Right atrium auricular region (tissue), 2 donors: ENCODE measurements at regions not wholly inside any gene's neighbourhood (a gene's known extent, or its start where the extent isn't known, plus 50 kb on each side); places are given as distances from the start of the nearest gene placed in this dataset.

Experiments
- DNase-seq: peaks from one replicate; pipeline ENCODE4 v3.0.0-alpha.2; 2019; ENCODE audit warnings: low spot score
- H3K27ac ChIP-seq, 2 donors: fragments of 200-600 bp; sonication (generic); 1 replicate in 1 of 2; 2 replicates in 1 of 2; pipeline ENCODE4 v1.5.1; 2016 to 2019
- H3K27me3 ChIP-seq, 2 donors: fragments of 200-600 bp; sonication (generic); one replicate each; pipeline versions ENCODE4 v1.5.1 to v1.6.0; 2017 to 2019
- H3K36me3 ChIP-seq: fragments of 200-600 bp; sonication (generic); one replicate; pipeline ENCODE4 v1.5.1; 2016
- H3K4me1 ChIP-seq, 2 donors: fragments of 200-600 bp; sonication (generic); one replicate each; pipeline versions ENCODE4 v1.5.1 to v1.6.0; 2017 to 2019
- H3K4me3 ChIP-seq, 2 donors: fragments of 200-600 bp; sonication (generic); 1 replicate in 1 of 2; 2 replicates in 1 of 2; pipeline ENCODE4 v1.5.1; 2017 to 2019; ENCODE audit warnings: mild to moderate bottlenecking in 1 of 2, moderate library complexity in 1 of 2
- H3K9me3 ChIP-seq, 2 donors: fragments of 200-600 bp; sonication (generic); one replicate each; pipeline ENCODE4 v1.5.1; 2019
- TF ChIP-seq, protein P1 (sequence below), 2 donors: fragments of 200-600 bp; sonication (generic); IDR thresholded peaks; one replicate each; pipeline ENCODE4 v1.5.1; 2019; ENCODE audit warnings: antibody characterized with exemption in 2 of 2

DNA sequence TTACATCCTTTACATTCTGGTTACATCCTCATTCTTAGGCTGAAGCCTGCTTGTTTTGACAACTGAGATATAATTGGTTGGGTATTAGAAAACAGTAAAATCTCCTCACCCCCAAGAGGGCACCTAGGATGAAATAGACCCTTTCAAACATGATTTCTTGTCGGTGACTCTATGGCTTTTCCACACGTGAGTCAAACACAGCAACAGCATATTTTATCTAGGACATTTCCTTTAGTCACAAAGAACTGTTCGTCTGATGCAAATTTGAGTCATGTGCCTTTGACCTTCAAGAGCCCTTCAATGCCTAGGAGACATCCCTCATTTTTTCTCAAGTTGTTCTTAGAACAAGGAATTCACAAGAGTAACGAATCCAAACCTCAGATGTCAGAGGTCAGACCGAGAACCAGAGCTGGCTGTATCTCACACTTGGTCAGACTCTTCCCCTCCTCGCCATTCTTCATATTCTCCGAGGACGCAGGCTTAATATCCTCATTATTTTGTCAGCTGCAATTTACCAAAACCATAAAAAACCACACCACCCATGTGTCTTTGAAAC, 60.5 kb upstream of the ALKAL2 start:
- Histone ChIP-seq H3K4me1 (no peaks in the 10 kb centered on the region), H3K27me3 (no peaks in the 10 kb centered on the region), H3K27ac (no peak overlapping the region), H3K9me3 (no peaks in the 10 kb centered on the region), H3K4me3 (no peak overlapping the region), H3K36me3 (no peaks in the 10 kb centered on the region)
- no peak for DNase-seq
- TF ChIP-seq, protein P1, sequence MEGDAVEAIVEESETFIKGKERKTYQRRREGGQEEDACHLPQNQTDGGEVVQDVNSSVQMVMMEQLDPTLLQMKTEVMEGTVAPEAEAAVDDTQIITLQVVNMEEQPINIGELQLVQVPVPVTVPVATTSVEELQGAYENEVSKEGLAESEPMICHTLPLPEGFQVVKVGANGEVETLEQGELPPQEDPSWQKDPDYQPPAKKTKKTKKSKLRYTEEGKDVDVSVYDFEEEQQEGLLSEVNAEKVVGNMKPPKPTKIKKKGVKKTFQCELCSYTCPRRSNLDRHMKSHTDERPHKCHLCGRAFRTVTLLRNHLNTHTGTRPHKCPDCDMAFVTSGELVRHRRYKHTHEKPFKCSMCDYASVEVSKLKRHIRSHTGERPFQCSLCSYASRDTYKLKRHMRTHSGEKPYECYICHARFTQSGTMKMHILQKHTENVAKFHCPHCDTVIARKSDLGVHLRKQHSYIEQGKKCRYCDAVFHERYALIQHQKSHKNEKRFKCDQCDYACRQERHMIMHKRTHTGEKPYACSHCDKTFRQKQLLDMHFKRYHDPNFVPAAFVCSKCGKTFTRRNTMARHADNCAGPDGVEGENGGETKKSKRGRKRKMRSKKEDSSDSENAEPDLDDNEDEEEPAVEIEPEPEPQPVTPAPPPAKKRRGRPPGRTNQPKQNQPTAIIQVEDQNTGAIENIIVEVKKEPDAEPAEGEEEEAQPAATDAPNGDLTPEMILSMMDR (IDR thresholded peaks at IDR 0.05), result no peak

DNA sequence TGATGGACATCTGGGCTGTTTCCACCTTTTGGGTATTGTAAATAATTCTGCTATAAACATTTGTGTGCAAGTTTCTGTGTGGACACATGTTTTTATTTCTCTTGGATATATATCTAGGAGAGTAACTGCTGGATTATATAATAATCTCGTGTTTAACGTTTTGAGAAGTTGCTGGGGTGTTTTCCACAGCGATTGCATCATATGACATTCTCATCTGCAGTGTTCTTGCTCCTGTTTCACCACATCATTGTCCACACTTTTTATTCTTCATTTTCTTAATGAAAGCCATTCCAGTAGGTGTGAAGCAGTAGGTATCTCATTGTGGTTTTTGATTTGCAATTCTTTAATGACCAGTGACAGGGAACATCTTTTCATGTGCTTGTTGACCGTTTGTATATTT, 56.9 kb upstream of the ALKAL2 start:
- no peaks in the 10 kb centered on the region for H3K4me1 ChIP-seq
- H3K4me3 ChIP-seq, result no peak overlapping the region
- DNase-seq, result no peak
- H3K27ac ChIP-seq, result no peak overlapping the region
- TF ChIP-seq, protein P1 (IDR thresholded peaks at IDR 0.05), result no peak
- H3K9me3 ChIP-seq, result no peaks in the 10 kb centered on the region
- H3K36me3 ChIP-seq, result no peaks in the 10 kb centered on the region
- no peaks in the 10 kb centered on the region for H3K27me3 ChIP-seq

DNA sequence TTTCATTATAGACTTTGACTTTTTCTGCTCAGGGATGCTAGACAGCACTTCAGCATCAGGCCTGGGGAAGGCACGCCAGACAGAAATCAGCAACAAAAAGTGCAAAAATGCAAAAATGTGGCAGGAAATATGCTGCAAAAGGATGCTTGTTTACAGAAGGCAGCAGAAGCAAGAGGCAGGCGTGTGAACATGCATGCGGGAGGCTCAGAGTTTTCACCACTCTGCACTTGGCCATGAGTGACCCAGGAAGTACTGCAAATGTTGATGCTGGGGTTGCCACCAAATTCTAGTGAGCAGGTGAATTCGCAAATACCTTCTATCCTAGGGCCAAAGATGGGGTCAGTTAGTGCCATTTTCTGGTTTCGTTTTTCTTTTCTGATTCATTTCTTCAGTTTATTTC, 55.5 kb upstream of the ALKAL2 start:
- Histone ChIP-seq H3K27ac (no peak overlapping the region), H3K4me3 (no peak overlapping the region), H3K9me3 (peaks cover 0 to 8% of the 10 kb centered on the region in 2 donors), H3K4me1 (no peaks in the 10 kb centered on the region), H3K27me3 (no peaks in the 10 kb centered on the region), H3K36me3 (no peaks in the 10 kb centered on the region)
- TF ChIP-seq, protein P1 (IDR thresholded peaks at IDR 0.05), result no peak
- DNase-seq, result no peak

DNA sequence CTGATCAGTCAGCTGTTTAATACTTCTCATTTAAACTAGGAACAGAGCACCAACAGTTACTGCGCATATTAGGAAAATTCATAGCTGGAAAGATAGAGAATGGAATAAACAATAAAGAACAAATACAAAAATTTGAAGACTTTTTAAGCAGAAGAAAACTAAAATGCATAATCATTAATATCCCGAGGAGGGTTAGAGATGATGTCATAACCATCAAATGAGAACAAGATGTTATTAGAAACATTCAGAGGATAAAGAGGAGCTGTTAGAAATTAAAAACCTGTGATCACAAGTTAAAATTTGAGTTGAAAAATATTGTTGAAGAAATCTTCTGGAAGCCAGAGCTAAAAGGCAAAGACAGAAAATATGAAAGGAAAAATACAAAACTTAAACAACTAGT, 54.0 kb upstream of the ALKAL2 start:
- H3K9me3 ChIP-seq, result peaks cover 0 to 20% of the 10 kb centered on the region in 2 donors
- no peaks in the 10 kb centered on the region for H3K27me3 ChIP-seq
- no peaks in the 10 kb centered on the region for H3K36me3 ChIP-seq
- TF ChIP-seq, protein P1 (IDR thresholded peaks at IDR 0.05), result no peak
- no peak overlapping the region for H3K27ac ChIP-seq
- no peak overlapping the region for H3K4me3 ChIP-seq
- DNase-seq, result no peak
- H3K4me1 ChIP-seq, result no peaks in the 10 kb centered on the region

DNA sequence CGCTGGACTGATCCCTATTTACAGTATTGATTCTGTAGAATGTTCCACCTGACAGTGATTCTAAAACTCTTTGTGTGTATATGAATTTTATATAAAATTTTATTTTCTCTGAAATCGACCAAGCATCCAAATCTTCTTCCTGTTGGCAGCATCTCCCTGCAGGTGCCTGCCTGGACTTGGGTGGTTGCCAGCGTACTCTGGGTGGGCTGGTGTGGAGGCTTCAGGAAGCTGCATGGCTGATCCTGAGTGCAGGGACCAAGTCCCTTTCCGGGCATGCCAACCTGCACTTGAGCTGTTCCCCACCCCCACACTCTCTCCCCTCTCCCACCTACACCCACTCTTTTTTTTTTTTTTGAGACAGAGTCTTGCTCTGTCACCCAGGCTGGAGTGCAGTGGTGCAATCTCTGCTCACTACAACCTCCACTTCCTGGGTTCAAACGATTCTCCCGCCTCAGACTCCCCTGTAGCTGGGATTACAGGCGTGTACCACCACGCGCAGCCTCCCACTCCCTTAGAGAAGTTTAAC, 53.2 kb upstream of the ALKAL2 start:
- no peaks in the 10 kb centered on the region for H3K36me3 ChIP-seq
- no peaks in the 10 kb centered on the region for H3K27me3 ChIP-seq
- H3K9me3 ChIP-seq, result peaks cover 2 to 28% of the 10 kb centered on the region in 2 donors
- TF ChIP-seq, protein P1 (IDR thresholded peaks at IDR 0.05), result no peak
- no peaks in the 10 kb centered on the region for H3K4me1 ChIP-seq
- no peak for DNase-seq
- H3K4me3 ChIP-seq, result no peak overlapping the region
- H3K27ac ChIP-seq, result no peak overlapping the region
